GM12878 (cell line): ENCODE measurements at regions not wholly inside any gene's neighbourhood (a gene's known extent, or its start where the extent isn't known, plus 50 kb on each side); places are given as distances from the start of the nearest gene placed in this dataset.

Experiments used
- BMI1 ChIP-seq: fragments of 450-650 bp; IDR thresholded peaks from 2 replicates; pipeline ENCODE4 v1.6.1; 2016; ENCODE audit warnings: mild to moderate bottlenecking, moderate library complexity, borderline replicate concordance
- EZH2 ChIP-seq: IDR thresholded peaks from 2 replicates; pipeline ENCODE4 v1.6.1; 2012; ENCODE audit warnings: low read depth, mild to moderate bottlenecking, control low read depth, inconsistent platforms, low read length, borderline replicate concordance; ENCODE audit not compliant: control insufficient read depth
- POLR2AphosphoS2 ChIP-seq: IDR thresholded peaks from 2 replicates; pipeline ENCODE4 v1.6.1; 2011; ENCODE audit warnings: low read depth, mild to moderate bottlenecking, low read length, improper control_type of control experiment, moderate library complexity
- SMC3 ChIP-seq: IDR thresholded peaks from 2 replicates; pipeline ENCODE4 v1.6.1; 2011; ENCODE audit warnings: low read length, improper control_type of control experiment, borderline replicate concordance
- TF ChIP-seq, protein P1 (sequence below): IDR thresholded peaks from 2 replicates; pipeline ENCODE4 v1.6.1; 2012; ENCODE audit warnings: mild to moderate bottlenecking, low read depth, low read length
- TF ChIP-seq, protein P2 (sequence below): IDR thresholded peaks from 2 replicates; pipeline ENCODE4 v1.6.1; 2011; ENCODE audit warnings: low read depth, mild to moderate bottlenecking, low read length, moderate library complexity, borderline replicate concordance; ENCODE audit errors: extremely low read depth

DNA sequence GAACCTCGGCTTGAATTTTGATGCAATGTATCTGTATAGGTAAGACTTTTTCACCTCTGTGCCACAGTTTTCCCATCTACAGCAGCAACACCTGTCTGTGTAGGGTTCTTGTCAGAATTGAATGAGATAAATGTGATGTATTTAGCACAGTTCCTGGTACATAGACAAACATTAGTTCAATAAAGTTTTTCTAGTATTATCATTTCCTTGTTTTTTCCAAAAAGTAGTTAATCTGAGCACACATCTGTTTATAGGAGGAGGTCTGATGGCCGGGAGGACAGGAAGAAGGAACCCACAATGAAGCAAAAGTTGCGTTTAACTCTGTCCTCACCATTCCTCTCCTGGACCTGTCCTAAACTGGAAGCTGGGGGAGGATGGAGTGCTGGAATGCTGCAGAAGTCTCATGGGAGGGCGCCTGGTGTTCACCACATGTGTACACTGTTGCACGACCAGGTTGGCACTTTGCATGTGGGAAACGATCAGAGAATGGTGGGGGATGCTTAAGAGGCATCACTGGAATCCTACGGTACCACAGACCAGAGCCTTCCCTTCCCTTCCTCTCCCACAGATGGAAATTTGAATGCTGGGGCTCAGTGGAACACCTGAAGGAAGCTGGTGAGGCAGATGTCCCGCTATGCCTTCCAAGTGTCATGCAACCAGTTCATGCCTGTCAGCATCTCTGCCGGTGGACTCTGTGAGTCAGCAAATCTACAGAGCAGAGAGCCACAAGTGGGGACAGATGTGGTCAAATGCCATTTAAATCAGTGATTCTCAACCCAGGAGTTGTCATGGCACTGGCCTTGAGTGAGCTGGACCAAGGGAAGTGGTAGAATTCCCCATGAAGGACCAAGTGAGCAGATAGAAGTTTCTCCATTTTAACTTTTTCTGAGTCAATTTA, 315.6 kb downstream of the DLEU7 start:
- no peak for TF ChIP-seq SMC3
- TF ChIP-seq, protein P1, sequence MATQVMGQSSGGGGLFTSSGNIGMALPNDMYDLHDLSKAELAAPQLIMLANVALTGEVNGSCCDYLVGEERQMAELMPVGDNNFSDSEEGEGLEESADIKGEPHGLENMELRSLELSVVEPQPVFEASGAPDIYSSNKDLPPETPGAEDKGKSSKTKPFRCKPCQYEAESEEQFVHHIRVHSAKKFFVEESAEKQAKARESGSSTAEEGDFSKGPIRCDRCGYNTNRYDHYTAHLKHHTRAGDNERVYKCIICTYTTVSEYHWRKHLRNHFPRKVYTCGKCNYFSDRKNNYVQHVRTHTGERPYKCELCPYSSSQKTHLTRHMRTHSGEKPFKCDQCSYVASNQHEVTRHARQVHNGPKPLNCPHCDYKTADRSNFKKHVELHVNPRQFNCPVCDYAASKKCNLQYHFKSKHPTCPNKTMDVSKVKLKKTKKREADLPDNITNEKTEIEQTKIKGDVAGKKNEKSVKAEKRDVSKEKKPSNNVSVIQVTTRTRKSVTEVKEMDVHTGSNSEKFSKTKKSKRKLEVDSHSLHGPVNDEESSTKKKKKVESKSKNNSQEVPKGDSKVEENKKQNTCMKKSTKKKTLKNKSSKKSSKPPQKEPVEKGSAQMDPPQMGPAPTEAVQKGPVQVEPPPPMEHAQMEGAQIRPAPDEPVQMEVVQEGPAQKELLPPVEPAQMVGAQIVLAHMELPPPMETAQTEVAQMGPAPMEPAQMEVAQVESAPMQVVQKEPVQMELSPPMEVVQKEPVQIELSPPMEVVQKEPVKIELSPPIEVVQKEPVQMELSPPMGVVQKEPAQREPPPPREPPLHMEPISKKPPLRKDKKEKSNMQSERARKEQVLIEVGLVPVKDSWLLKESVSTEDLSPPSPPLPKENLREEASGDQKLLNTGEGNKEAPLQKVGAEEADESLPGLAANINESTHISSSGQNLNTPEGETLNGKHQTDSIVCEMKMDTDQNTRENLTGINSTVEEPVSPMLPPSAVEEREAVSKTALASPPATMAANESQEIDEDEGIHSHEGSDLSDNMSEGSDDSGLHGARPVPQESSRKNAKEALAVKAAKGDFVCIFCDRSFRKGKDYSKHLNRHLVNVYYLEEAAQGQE = no peak
- no peak for TF ChIP-seq BMI1
- TF ChIP-seq, protein P2, sequence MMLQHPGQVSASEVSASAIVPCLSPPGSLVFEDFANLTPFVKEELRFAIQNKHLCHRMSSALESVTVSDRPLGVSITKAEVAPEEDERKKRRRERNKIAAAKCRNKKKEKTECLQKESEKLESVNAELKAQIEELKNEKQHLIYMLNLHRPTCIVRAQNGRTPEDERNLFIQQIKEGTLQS = no peak
- no peak for TF ChIP-seq POLR2AphosphoS2
- TF ChIP-seq EZH2 = no peak
